ENCODE measurements at regions not wholly inside any gene's neighbourhood (a gene's known extent, or its start where the extent isn't known, plus 50 kb on each side); places are given as distances from the start of the nearest gene placed in this dataset.

- TF ChIP-seq CTCF (IDR thresholded peaks at IDR 0.05; ENCODE audit: low read depth, low read length, missing control alignments) = no peak
- DNase-seq (ENCODE audit: extremely low read depth, low read depth) = no peak
Measured at GRCh38 chr6:97701801-97702200, 418.8 kb upstream of the MMS22L start.

GRCh38 chr6:97702248-97702647 lies 419.2 kb upstream of the MMS22L start:
- H3K4me3 ChIP-seq (replicated peaks; ENCODE audit: low read depth, low read length) = no peak overlapping the region
- no peak for DNase-seq (ENCODE audit: extremely low read depth, low read depth)
- no peak for TF ChIP-seq CTCF (IDR thresholded peaks at IDR 0.05; ENCODE audit: low read depth, low read length, missing control alignments)

More at GRCh38 chr6:97701801-97702200, 418.8 kb upstream of the MMS22L start:
- no peak overlapping the region for H3K4me3 ChIP-seq (replicated peaks; ENCODE audit: low read depth, low read length)

GRCh38 chr6:97703661-97704060 lies 420.6 kb upstream of the MMS22L start:
- no peak overlapping the region for H3K4me3 ChIP-seq (replicated peaks; ENCODE audit: low read depth, low read length)
- TF ChIP-seq CTCF (IDR thresholded peaks at IDR 0.05; ENCODE audit: low read depth, low read length, missing control alignments) = no peak
- no peak for DNase-seq (ENCODE audit: extremely low read depth, low read depth)

- H3K4me3 ChIP-seq (replicated peaks; ENCODE audit: low read depth, low read length) = no peak overlapping the region
- peak; percentile 3 for TF ChIP-seq CTCF (IDR thresholded peaks at IDR 0.05; ENCODE audit: low read depth, low read length, missing control alignments)
- no peak for DNase-seq (ENCODE audit: extremely low read depth, low read depth)
Measured at GRCh38 chr6:97705568-97705967, 422.6 kb upstream of the MMS22L start.

- no peak for TF ChIP-seq CTCF (IDR thresholded peaks at IDR 0.05; ENCODE audit: low read depth, low read length, missing control alignments)
- DNase-seq (ENCODE audit: extremely low read depth, low read depth) = no peak
Measured at GRCh38 chr6:97712751-97713150, 429.7 kb upstream of the MMS22L start.

GRCh38 chr6:97714772-97715171 lies 431.8 kb upstream of the MMS22L start:
- H3K4me3 ChIP-seq (replicated peaks; ENCODE audit: low read depth, low read length) = no peak overlapping the region
- no peak for TF ChIP-seq CTCF (IDR thresholded peaks at IDR 0.05; ENCODE audit: low read depth, low read length, missing control alignments)
- DNase-seq (ENCODE audit: extremely low read depth, low read depth) = no peak

More at GRCh38 chr6:97712751-97713150, 429.7 kb upstream of the MMS22L start:
- no peak overlapping the region for H3K4me3 ChIP-seq (replicated peaks; ENCODE audit: low read depth, low read length)

GRCh38 chr6:97717086-97717485 lies 434.1 kb upstream of the MMS22L start:
- DNase-seq (ENCODE audit: extremely low read depth, low read depth) = no peak
- TF ChIP-seq CTCF (IDR thresholded peaks at IDR 0.05; ENCODE audit: low read depth, low read length, missing control alignments) = no peak
- H3K4me3 ChIP-seq (replicated peaks; ENCODE audit: low read depth, low read length) = no peak overlapping the region
